Fibroblast of gingiva (primary cell): ENCODE measurements at regions not wholly inside any gene's neighbourhood (a gene's known extent, or its start where the extent isn't known, plus 50 kb on each side); places are given as distances from the start of the nearest gene placed in this dataset.

ENCODE experiments used
- DNase-seq: peaks from one replicate; pipeline ENCODE4 v3.0.0-alpha.2; 2011; ENCODE audit warnings: low read depth

DNA sequence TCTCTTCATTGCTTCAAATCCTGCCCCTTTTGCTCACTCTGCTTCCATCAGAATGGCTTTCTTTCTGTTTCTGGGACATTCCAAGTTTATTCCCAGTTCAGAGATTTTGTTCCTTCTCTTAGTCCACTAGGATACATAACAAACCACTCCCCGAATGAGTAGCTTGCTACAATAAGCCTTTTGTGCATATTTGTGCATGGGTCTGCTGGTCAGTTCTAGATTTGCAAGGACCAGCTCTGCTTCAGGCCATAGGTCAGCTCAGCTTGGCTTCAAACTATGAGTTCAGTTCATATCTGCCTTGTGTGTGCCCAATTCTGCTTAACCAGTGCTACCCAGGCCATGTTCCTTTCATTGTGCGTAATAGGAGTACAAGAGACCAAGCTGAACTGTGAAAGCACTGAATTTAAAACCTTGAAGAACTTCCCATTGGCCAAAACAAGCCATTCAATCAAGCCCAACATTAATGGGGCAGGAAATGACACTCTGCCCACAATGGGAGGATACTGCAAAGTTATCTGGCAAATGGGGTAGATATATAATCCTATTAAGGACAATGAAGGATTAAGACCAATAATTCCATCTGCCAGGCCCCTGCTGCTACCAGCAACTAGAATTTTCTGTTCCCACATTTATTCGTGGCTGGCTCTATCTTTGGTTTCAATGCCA is 328.8 kb downstream of the PRELID2 start:
- DNase-seq, result no peak

GRCh38 chr5:145502906-145503305 is 332.2 kb downstream of the PRELID2 start:
- DNase-seq, result no peak

DNA sequence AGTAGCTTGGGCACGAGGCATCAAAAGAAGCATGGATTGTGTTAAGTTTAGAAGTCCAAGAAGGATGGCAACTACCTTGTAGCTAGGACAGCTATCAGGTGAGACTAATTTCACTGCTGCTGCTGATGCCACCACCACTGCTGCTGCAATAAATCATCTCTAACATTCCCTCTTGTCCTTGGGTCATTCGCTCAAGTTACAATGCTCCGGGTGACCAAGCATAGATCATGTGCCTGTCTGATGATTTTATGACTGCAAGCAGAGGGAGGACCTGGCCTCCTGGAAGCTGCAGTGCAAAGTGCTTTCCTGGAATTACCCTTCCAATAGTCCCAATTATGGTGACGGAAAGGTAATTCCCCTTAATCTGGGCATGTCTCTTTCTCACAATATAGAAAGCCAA is 334.4 kb downstream of the PRELID2 start:
- no peak for DNase-seq

DNA sequence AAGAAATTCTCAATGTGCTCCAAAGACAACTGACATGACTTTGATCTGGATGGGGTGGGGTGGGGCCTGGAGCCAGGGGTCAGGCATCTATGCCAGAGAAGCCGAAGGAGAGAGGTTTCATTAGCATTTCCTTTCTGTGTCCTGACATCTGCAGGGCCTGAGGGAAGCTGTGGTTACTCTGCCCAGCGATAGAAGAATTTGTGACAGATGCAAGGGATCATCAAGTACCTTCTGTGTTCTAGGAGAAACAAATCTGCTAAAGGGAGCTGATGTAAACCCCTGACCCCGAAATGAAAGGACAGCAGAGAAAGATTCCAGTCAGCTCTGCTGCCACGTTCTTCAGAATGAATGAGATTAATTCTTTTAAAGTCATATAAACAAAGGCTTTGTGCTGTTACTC is 335.7 kb downstream of the PRELID2 start:
- peak; percentile 58 for DNase-seq

DNA sequence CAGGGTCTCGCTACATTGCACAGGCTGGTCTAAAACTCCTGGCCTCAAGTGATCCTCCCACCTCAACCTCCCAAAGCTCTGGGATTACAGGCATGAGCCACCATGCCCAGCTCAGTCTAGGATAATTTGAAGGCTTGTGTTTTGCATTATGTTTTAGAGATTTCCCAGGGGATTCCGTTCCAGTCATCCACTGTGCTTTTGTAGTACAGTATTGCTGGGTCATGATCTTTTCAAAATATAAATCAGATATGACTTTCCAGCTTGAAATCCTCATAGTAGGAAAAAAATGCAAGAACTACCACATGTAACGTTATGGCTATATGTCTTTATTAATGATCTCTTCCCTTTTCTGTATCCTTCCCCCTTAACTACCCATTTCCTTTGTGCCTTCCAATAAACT is 338.1 kb downstream of the PRELID2 start:
- no peak for DNase-seq

DNA sequence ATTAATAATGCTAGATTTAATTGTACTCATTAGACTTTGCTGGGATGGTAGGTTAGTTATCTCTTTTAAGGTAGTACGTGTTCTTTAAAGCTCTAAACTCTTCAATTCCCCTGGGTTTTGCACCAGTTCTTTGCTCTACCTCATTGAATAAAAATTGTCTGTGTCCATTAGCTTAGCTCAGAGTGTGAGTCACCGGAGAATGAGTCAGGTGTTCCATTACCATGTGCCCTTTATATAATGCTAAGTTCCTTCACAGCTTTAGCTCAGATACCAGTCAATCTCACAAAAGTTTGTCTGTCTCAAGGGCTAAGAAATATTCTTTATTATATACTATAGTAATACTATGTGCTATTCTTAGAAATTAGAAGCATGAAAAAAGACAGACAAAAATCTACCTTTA is 339.4 kb downstream of the PRELID2 start:
- DNase-seq, result peak; percentile 86

DNA sequence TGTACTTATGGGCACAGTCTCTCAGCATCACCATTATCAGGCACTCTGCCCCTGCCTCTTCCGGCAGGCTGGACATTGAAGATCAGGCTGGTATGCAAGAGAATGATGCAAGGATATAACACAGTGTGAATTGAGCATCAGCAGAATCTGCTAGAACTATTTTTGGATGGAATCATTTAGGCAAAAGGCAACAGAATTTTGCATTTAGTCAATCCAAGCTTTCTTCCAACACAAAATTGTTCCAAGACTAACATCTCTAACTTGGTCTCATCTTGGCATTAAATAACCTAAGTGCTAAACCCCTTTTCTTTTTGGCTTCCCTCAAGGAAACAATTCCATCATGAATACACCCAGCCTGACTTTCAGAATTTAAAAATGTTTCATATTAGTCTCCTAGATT is 339.9 kb downstream of the PRELID2 start:
- peak; percentile 40 for DNase-seq

DNA sequence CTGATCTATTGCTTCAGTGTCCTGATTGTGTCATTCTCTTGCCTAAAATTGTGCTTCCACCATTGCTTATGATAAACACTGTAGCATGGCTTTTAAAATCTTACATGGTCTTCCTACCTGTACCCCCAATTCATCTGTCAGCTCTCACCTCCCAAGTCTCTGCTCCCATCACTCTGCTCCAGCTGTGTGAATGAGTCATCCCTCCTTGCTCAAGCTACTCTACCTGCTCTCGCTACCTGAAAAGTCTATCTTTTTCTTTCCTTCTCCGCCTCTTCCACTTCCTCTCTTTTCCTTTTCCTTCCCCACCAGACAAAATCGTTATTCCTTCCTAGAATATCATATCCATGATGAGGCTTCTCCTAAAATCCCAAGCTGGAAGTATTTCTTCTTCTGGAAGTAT is 341.7 kb downstream of the PRELID2 start:
- DNase-seq, result no peak

- no peak for DNase-seq
Observed at GRCh38 chr5:145489516-145489915, 345.6 kb downstream of the PRELID2 start.

- DNase-seq, result peak; percentile 46
Observed at GRCh38 chr5:145484158-145484557, 351.0 kb downstream of the PRELID2 start.

GRCh38 chr5:145483212-145483611 is 351.9 kb downstream of the PRELID2 start:
- no peak for DNase-seq

GRCh38 chr5:145479857-145480256 is 355.3 kb downstream of the PRELID2 start:
- peak; percentile 23 for DNase-seq

DNA sequence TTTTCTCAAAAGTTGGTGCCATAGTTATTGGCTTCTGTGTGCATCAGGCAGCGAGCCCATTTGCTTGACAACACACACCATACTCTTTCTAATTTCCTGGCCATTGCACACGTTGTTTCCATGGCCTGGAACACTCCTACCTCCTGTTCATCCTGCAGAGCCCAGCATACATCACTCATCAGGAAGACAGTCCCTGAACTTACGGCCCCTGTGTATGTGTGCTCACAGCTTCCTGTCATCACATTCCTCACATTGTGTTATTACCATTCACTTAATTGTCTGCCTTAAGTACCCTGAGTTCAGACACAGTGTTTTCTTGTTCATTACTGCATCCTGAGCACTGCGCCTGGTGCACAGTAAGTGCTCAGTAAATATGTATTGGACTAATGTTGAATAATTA is 355.9 kb downstream of the PRELID2 start:
- no peak for DNase-seq

- peak; percentile 2 for DNase-seq
Observed at GRCh38 chr5:145478651-145479050, 356.5 kb downstream of the PRELID2 start.

GRCh38 chr5:145473042-145473642 is 362.0 kb downstream of the PRELID2 start:
- DNase-seq, result no peak

- no peak for DNase-seq
Observed at GRCh38 chr5:145471831-145472612, 363.1 kb downstream of the PRELID2 start.

- DNase-seq, result no peak
Observed at GRCh38 chr5:145471026-145471425, 364.1 kb downstream of the PRELID2 start.

GRCh38 chr5:145470396-145470979 is 364.7 kb downstream of the PRELID2 start:
- no peak for DNase-seq

DNA sequence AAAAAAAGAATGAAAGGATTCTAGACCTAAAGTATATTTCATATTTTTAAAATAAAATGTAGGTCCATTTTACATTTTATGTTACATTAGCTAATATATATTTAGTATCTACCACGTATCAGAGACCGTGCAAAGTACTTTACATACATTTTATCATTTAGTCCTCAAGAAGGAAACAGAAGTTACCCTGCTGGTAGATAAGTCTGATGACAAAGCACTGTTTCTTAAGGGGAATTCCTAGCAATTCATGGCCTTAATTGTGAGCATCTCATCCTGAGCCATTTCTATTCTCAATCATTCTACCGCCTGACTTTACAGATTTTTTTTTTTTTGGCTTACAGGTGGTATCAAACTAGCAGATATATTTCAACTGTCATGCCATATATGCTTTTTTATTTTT is 367.7 kb downstream of the PRELID2 start:
- DNase-seq, result no peak

DNA sequence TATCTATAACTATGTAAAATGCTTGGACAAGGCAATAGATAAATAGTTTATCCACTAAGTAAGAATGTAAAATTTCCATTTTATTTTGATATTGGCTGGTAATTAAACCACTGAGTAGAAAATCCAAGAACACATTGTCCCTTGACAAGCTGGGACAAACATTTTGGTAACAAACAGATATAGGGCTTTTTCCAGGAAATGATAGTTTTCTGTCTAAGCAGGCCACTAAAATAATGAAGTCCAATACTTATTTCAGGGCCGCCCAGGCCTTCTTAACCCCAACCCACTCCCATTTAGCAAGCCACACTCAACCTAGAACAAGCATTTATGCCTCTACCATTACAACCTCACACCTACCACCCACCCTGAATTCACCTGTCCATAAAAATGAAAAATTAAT is 368.6 kb downstream of the PRELID2 start:
- no peak for DNase-seq

- DNase-seq, result no peak
Observed at GRCh38 chr5:145465474-145466263, 369.5 kb downstream of the PRELID2 start.

DNA sequence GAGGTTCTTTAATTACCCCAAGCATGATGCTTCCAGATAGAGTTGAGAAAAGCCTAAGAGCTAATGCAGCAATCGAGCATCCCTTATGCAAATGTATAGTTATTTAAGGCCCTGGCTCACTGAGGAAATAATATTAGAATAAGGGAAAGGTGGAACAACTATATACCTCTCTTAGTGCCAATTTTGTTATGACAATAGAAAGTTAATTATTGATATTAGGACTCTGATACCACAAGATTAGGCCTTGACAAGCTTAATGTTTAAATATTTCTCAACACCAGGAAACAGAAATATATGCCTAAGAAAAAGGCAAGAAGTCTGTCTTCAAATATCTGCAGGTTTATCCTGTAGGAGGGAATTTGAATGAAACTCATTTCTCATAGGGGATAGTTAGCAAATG is 371.0 kb downstream of the PRELID2 start:
- no peak for DNase-seq
